ENCODE measurements at regions not wholly inside any gene's neighbourhood (a gene's known extent, or its start where the extent isn't known, plus 50 kb on each side); places are given as distances from the start of the nearest gene placed in this dataset.

DNA sequence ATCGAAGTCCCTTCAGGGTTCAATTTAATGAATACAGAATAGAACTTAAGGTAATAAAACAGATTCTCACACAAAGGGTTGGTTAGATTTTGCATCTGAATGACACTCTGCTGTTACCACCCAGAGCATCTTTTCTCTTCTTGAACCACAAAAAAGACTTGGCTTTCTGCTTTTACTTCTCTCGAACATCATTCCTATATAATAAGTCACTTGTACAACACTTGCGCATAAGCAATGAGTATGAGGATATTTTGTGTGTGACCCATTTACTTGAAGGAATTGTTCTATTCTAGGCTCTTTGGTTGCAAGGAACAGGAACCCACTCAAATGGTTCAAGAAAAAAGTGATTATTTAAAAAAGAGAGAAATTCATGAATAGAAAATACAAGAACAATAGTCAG is 126.2 kb downstream of the NUP35 start:
- H3K9ac ChIP-seq (ENCODE audit: low read length in 3 of 3): no peak overlapping the region
- H3K27me3 ChIP-seq (ENCODE audit: control insufficient read depth, insufficient read depth, low read length): no peaks in the 10 kb centered on the region
- TF ChIP-seq, protein P1, sequence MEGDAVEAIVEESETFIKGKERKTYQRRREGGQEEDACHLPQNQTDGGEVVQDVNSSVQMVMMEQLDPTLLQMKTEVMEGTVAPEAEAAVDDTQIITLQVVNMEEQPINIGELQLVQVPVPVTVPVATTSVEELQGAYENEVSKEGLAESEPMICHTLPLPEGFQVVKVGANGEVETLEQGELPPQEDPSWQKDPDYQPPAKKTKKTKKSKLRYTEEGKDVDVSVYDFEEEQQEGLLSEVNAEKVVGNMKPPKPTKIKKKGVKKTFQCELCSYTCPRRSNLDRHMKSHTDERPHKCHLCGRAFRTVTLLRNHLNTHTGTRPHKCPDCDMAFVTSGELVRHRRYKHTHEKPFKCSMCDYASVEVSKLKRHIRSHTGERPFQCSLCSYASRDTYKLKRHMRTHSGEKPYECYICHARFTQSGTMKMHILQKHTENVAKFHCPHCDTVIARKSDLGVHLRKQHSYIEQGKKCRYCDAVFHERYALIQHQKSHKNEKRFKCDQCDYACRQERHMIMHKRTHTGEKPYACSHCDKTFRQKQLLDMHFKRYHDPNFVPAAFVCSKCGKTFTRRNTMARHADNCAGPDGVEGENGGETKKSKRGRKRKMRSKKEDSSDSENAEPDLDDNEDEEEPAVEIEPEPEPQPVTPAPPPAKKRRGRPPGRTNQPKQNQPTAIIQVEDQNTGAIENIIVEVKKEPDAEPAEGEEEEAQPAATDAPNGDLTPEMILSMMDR (IDR thresholded peaks at IDR 0.05; ENCODE audit: borderline replicate concordance, extremely low read depth, insufficient read depth): no peak
- no peak for DNase-seq
- FAIRE-seq: no peak
- no peak overlapping the region for H3K27ac ChIP-seq (ENCODE audit: low read depth in 2 of 2, low read length in 2 of 2)
- H3K4me3 ChIP-seq (ENCODE audit: low read length in 3 of 3): no peak overlapping the region
- no peaks in the 10 kb centered on the region for H3K36me3 ChIP-seq (ENCODE audit: control insufficient read depth in 2 of 3, insufficient read depth in 3 of 3, low read length in 3 of 3)
- intact Hi-C loops (cut with DNase I): no loop called here
- no peaks in the 10 kb centered on the region for H3K9me3 ChIP-seq (ENCODE audit: control insufficient read depth in 2 of 3, insufficient read depth in 1 of 3, low read length in 3 of 3)
- H3K4me1 ChIP-seq (ENCODE audit: control insufficient read depth in 2 of 3, insufficient read depth in 2 of 3, low read depth in 1 of 3, low read length in 3 of 3): no peaks in the 10 kb centered on the region

DNA sequence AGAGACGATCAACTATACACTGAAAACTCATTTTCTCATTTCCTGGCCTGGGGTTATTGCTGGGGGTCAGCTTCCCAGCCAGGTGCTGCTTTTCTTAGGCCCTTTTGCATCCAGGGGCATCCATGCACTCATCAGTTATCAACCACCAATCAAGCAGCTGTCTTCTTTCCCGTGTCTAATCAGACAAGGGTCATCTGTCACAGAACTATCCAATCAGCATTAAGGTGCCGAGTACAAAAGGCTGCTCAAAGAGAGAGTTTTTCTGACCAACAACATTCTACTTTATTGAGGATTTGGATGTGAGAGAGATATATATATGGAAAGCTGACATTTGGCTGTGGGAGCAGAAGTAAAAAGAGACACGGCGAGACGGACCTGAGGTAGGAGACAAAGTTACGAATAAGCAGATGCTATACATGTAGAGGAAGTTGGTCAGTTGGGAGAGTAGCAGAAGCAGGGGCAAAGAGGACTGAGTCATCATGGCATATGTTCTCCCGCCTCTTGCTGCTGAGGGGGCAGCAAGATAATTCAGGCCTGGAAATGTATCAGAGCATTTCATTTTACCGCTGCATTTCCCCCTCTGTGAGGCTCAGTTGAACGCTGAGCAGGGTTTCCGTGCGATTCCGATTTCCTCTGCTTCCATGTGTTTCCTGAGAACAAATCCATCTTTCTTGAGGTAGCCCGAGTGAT is 129.3 kb downstream of the NUP35 start:
- TF ChIP-seq, protein P1 (IDR thresholded peaks at IDR 0.05; ENCODE audit: borderline replicate concordance, extremely low read depth, insufficient read depth): no peak
- Histone ChIP-seq H3K4me1 (ENCODE audit: control insufficient read depth in 2 of 3, insufficient read depth in 2 of 3, low read depth in 1 of 3, low read length in 3 of 3) (no peaks in the 10 kb centered on the region), H3K9me3 (ENCODE audit: control insufficient read depth in 2 of 3, insufficient read depth in 1 of 3, low read length in 3 of 3) (no peaks in the 10 kb centered on the region), H3K9ac (ENCODE audit: low read length in 3 of 3) (no peak overlapping the region), H3K27ac (ENCODE audit: low read depth in 2 of 2, low read length in 2 of 2) (no peak overlapping the region), H3K27me3 (ENCODE audit: control insufficient read depth, insufficient read depth, low read length) (no peaks in the 10 kb centered on the region), H3K4me3 (ENCODE audit: low read length in 3 of 3) (no peak overlapping the region), H3K36me3 (ENCODE audit: control insufficient read depth in 2 of 3, insufficient read depth in 3 of 3, low read length in 3 of 3) (no peaks in the 10 kb centered on the region)
- DNase-seq (no peak), FAIRE-seq (no peak)
- intact Hi-C loops (cut with DNase I): no loop called here

DNA sequence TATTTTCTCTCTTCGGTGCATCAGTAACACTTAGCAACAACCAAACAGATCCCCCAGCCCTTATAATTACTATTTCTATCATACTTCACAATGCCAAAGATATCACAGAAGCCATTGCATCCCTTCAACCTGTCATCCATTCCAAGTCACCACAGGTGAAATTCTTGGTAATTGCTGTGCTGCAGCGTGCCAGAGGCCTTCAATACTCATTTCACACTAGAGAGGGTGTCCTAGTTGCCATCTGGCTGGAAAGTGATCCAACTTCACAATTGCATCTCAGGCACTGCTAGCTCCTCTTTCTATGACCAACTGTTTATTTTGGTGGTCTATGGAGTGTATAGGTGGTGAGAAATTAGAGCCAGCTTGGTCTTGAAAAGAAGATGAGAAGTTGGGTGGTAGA is 131.2 kb downstream of the NUP35 start:
- intact Hi-C loops (cut with DNase I): no loop called here
- Histone ChIP-seq H3K9ac (ENCODE audit: low read length in 3 of 3) (no peak overlapping the region), H3K4me1 (ENCODE audit: control insufficient read depth in 2 of 3, insufficient read depth in 2 of 3, low read depth in 1 of 3, low read length in 3 of 3) (no peaks in the 10 kb centered on the region), H3K27ac (ENCODE audit: low read depth in 2 of 2, low read length in 2 of 2) (no peak overlapping the region), H3K4me3 (ENCODE audit: low read length in 3 of 3) (no peak overlapping the region), H3K27me3 (ENCODE audit: control insufficient read depth, insufficient read depth, low read length) (no peaks in the 10 kb centered on the region), H3K36me3 (ENCODE audit: control insufficient read depth in 2 of 3, insufficient read depth in 3 of 3, low read length in 3 of 3) (no peaks in the 10 kb centered on the region), H3K9me3 (ENCODE audit: control insufficient read depth in 2 of 3, insufficient read depth in 1 of 3, low read length in 3 of 3) (no peaks in the 10 kb centered on the region)
- no peak for DNase-seq
- TF ChIP-seq, protein P1 (IDR thresholded peaks at IDR 0.05; ENCODE audit: borderline replicate concordance, extremely low read depth, insufficient read depth): no peak
- FAIRE-seq: no peak

DNA sequence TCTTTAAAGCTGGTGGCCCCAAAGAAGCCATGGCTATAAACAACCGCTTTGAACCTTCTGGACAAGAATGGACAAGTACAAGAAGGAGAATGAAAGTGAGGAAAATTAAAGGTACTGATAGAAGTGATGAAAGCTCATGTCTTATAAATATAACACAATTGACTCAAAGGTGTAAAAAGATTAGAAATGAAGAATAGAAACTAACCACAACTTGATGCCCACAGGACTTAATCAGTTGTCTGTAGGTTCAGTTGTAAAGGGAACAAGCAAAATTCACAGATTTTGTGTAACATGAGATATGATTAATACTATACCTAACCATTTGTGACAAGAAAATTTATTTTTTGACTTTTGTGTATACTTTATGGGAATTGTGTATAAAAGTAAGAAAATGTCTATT is 135.7 kb downstream of the NUP35 start:
- intact Hi-C loops (cut with DNase I): no loop called here
- DNase-seq: no peak
- H3K27me3 ChIP-seq (ENCODE audit: control insufficient read depth, insufficient read depth, low read length): no peaks in the 10 kb centered on the region
- H3K9ac ChIP-seq (ENCODE audit: low read length in 3 of 3): no peak overlapping the region
- H3K36me3 ChIP-seq (ENCODE audit: control insufficient read depth in 2 of 3, insufficient read depth in 3 of 3, low read length in 3 of 3): no peaks in the 10 kb centered on the region
- TF ChIP-seq, protein P1 (IDR thresholded peaks at IDR 0.05; ENCODE audit: borderline replicate concordance, extremely low read depth, insufficient read depth): no peak
- H3K27ac ChIP-seq (ENCODE audit: low read depth in 2 of 2, low read length in 2 of 2): no peak overlapping the region
- H3K4me1 ChIP-seq (ENCODE audit: control insufficient read depth in 2 of 3, insufficient read depth in 2 of 3, low read depth in 1 of 3, low read length in 3 of 3): no peaks in the 10 kb centered on the region
- no peaks in the 10 kb centered on the region for H3K9me3 ChIP-seq (ENCODE audit: control insufficient read depth in 2 of 3, insufficient read depth in 1 of 3, low read length in 3 of 3)
- no peak overlapping the region for H3K4me3 ChIP-seq (ENCODE audit: low read length in 3 of 3)
- no peak for FAIRE-seq
